TTC549 (cell line): ENCODE measurements at regions not wholly inside any gene's neighbourhood (a gene's known extent, or its start where the extent isn't known, plus 50 kb on each side); places are given as distances from the start of the nearest gene placed in this dataset.
"Not testable (repeated sequence)": the region's sequence is repeated elsewhere in the genome, so short reads cannot be mapped to it uniquely, and the experiment has no call there.

Experiments used
- FAIRE-seq: peaks from 2 replicates; lab custom pipeline; 2012; peaks lifted over from hg19 to GRCh38; lab: Jason Lieb, UNC

DNA sequence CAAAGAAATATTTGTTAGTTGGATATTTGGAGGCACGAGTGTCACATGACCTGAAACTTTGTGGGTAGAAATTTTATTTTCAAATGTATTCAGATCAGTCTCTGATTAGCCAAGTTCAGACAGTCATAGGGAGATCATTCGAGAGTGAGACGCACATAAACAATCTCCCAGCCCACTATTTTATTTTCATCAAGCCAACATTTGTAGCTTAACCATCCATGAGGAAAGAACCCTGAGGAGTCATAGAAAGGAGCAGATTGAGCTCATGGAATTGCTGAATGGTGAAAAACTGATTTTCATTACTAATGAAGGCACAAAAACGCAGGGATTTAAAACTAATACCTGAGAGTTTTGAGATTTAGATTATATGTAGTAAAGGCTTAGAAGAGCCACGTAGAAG, 548.7 kb downstream of the NSUN3 start:
- no peak for FAIRE-seq

- no peak for FAIRE-seq
Measured at GRCh38 chr3:94612631-94613030, 549.8 kb downstream of the NSUN3 start.

DNA sequence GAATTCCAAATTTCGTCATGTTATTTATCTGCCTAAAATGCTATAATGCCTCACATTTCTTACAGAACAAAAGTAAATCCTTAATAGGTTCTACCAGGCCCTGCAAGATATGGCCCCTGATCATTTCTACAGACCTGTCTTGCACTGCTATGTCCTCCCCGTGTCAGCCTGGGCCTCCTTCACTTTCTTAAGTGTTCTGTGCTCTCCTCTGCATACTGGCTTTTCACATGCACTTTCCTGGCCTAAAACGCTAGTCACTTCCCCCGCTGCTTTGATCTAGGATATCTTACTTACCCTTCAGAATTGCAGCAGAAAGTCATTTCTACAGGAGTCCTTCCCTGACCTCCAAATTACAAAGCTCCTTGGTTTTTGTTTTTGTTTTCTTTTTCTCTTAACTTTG, 551.3 kb downstream of the NSUN3 start:
- FAIRE-seq: no peak

DNA sequence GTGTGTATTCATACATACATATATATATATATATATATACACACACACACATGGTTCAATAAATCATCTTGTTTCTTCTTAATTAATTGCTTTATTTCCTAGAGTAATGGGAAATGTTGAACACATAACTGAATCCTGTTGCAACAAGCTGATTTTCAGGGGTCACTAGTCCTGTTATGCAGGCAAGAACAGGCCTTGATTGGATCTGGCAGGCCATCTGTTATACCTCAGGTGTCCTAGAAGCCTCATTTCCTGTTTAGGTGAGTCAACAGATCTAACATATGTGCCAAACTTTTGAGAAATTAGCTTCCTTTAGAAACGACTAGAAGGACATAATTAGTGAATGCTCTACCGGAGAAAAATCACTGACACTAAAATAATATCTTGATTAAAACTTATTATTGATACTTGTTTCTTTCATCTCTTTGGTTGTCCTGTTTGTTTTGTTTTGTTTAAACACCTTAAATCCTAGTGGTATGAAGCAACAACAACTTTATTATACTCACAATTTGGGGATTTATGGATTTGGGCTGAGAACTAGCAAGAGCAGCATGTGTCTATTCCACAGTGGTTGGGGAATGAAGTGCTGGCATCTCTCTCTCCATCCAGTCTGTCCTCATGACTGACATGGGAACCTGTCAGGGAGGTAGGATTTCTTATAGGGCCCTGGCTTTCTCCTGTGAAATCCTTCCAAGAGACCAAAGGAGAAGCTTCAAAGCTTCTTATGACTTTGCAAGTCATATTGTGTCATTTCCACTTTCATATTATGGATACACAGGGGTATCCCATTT, 552.6 kb downstream of the NSUN3 start:
- FAIRE-seq: no peak

- FAIRE-seq: no peak
Measured at GRCh38 chr3:94616833-94617232, 554.0 kb downstream of the NSUN3 start.

- FAIRE-seq: no peak
Measured at GRCh38 chr3:94617312-94617711, 554.5 kb downstream of the NSUN3 start.

- no peak for FAIRE-seq
Measured at GRCh38 chr3:94619643-94620042, 556.8 kb downstream of the NSUN3 start.

DNA sequence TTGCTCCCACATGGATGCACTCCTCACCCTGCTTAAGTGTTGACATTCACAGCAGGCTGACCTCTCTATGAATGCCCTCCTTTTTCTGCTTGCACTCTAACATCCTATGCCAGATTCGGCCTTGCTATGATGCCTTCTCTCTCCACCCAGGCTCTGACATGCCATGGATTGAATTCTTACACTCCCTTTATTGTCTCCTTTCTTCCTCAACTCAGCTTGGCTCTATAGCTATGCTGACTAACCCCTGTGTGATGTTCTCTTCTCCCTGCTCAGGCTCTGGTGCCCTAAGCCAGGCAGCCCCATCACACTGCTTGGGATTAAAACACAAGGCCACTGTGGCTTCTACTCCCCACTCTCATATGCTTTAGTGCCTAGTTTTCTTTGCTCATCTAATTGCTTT, 563.7 kb downstream of the NSUN3 start:
- FAIRE-seq: no peak

- FAIRE-seq: no peak
Measured at GRCh38 chr3:94627689-94628088, 564.8 kb downstream of the NSUN3 start.

DNA sequence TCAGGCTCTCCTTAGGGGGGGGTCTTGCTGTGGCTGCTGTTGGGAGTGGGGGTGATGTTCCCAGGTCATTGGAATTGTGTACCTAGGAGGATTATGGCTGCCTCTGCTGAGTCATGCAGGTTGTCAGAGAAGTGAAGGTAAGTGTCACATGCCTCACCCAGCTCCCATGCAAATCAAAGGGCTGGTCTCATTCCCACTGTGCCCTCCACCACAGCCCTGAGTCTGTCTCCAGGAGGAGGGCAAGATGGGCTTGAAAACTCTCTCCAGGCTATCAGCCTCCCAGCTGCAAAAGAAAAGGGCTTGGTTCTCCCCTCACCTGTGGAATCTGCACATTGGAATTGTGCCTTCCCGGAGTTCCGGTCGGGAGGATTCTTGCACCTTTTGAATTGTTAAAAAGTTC, 580.5 kb downstream of the NSUN3 start:
- no peak for FAIRE-seq

DNA sequence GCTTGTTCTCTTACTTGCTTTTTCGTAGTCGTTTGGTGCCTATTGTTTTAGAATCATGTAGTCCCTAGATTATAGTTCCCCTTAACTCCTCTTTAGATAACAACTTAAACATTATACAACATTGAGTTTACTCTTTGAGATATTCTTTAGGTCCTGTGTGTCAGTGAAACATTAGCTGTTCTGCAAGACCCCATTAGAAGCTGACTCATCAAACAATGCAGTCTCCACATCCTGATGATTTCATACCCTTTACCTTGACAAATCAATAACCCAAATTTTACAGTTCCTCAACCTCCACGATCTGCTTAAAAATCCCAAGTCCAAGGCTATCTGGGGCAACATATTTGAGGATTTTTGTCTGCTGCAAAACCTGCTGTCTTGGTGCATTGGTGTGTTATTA, 582.9 kb downstream of the NSUN3 start:
- FAIRE-seq: no peak

- no peak for FAIRE-seq
Measured at GRCh38 chr3:94647131-94647530, 584.3 kb downstream of the NSUN3 start.

GRCh38 chr3:94648270-94649180, 585.7 kb downstream of the NSUN3 start:
- FAIRE-seq: not testable (repeated sequence)

GRCh38 chr3:94654096-94654495, 591.2 kb downstream of the NSUN3 start:
- FAIRE-seq: no peak

GRCh38 chr3:94665922-94666321, 603.1 kb downstream of the NSUN3 start:
- FAIRE-seq: no peak

DNA sequence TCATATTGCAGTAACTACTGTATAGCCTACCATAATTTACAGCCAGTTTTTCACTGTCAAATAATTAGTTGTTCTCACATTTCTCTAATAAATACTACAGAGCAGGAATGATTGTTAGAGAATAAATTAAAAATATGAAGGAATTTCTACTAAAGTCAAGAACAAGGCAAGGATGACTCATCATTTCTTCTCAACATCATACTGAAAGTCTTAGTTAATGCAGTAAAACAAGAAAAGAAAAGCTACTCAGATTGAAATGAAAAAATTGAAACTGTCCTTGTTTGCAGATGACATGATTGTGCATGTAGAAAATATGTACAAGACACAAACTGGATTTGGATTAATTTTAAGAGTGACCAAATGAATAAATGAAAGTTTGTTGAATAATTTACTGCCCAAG, 608.2 kb downstream of the NSUN3 start:
- no peak for FAIRE-seq

GRCh38 chr3:94673876-94674275, 611.0 kb downstream of the NSUN3 start:
- no peak for FAIRE-seq

DNA sequence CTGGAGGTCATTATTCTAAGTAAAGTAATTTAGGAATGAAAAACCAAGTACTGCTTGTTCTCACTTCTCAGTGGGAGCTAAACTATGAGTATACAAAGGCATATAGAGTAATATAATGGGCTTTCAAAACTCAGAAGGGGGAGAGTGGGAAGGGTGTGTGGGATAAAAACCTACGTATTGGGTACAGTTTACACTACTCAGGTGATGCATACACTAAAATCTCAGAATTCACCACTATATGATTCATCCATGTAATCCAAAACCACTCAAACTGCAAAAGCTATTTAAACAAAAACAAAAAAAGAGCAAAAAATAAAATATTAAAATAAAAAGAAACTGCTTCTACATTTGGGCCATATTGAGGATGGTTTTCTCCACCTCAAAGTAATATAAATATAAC, 623.3 kb downstream of the NSUN3 start:
- no peak for FAIRE-seq

DNA sequence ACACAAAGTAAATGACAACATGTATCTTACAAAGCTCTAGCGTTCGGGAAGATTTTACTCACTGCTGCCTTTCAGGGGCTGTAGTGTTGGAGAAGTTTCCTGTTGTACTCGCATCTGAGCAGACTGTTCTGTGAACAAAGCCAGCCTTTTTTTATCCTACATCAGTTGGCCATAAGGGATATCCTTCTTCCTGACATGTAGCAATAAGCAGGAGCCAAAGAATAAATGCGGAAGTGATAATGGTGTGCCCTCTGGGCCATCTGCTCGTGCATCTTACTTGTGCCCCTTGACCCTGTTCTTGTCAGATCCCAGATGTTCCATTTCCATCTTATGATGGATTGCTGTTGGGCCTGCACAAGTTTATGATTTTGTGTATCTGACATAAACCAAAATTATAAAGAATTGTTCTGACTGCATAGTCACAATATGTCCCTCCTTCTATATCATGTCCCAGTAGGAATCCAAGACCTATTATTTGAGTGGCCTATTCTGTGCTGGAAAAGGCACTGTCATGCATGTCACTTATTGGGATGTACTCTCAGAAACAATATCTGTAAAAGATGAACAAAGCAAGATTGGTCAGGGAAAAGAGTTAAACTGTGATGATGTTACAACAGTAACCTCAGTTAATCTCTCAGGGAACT, 631.3 kb downstream of the NSUN3 start:
- FAIRE-seq: no peak

GRCh38 chr3:94694894-94695293, 632.0 kb downstream of the NSUN3 start:
- no peak for FAIRE-seq

DNA sequence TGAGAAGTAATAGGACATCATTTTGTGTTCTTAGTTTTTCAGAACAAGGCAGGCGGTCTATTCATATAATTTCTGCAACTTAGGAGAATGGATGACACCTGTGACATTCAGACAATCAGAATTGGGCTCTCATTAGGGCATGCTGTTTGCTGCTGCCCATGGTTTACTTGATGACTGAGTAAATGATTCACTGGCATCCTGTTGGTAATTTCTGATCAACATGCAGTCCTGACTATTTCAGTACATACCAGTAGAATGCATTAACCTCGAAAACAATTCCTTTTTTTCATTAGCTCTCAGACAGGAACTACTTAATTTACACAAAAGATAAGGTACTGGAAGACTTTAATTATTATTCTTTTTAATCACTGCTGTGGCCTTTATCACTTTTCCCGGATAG, 641.6 kb downstream of the NSUN3 start:
- FAIRE-seq: no peak

DNA sequence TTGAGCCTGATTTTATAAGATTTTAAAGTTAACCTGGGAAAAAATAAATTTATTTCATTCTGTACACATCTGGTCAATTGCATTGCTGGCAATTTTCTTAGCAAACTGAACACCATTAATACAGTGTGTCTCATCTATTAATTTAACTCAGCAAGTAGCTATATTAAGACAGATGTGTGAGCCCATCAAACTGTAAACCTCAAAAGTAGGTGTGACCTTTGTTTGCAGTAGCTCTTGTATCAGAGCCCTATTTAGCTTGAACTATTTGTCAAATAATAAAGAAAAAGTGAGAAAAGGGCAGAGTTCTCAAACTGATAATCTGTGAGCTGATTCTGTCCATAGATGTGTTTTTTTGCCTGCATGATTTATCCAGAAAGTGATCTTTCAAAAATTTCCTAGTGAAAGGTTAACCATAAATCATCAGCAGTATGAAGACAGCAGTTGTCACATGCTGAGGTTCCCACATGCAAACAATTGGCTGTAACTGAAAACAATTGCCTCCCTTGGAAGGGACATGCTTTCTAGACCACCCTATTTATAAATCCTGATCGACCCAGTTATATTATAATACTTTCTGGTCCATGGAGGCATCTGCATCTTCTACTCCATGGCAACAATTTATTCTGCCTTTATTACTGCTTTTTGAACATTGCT, 646.5 kb downstream of the NSUN3 start:
- FAIRE-seq: no peak

GRCh38 chr3:94714194-94714593, 651.3 kb downstream of the NSUN3 start:
- FAIRE-seq: no peak
